ENCODE measurements at regions not wholly inside any gene's neighbourhood (a gene's known extent, or its start where the extent isn't known, plus 50 kb on each side); places are given as distances from the start of the nearest gene placed in this dataset.
A peak's percentile ranks its signal among the peaks of the same experiment; 100 is the strongest.

DNA sequence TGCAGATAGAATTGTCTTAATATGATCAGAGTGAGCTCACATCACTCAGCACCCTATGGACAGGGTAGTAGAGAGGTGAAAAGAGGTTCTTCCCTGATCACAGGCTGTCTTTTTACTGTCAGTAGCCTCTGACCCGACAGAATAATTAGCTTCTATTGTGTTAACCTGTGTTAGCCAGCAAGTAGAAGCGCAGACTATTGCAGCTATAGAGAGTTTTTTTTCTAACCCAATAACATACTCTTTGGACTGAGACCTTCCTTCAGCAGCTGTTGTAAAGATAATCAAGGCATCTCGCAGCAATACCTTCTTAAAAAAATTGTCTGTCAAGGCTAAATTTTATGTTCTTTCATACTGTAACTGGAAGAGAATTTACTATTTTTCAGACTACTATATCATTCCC is 670.4 kb downstream of the ADCYAP1 start:
- Histone ChIP-seq H3K27ac (no peak overlapping the region), H3K27me3 (no peaks in the 10 kb centered on the region), H3K36me3 (no peaks in the 10 kb centered on the region), H3K4me1 (no peaks in the 10 kb centered on the region), H3K4me3 (no peak overlapping the region), H3K9me3 (no peaks in the 10 kb centered on the region)
- DNase-seq (ENCODE audit: low spot score) = no peak
- TF ChIP-seq, protein P1, sequence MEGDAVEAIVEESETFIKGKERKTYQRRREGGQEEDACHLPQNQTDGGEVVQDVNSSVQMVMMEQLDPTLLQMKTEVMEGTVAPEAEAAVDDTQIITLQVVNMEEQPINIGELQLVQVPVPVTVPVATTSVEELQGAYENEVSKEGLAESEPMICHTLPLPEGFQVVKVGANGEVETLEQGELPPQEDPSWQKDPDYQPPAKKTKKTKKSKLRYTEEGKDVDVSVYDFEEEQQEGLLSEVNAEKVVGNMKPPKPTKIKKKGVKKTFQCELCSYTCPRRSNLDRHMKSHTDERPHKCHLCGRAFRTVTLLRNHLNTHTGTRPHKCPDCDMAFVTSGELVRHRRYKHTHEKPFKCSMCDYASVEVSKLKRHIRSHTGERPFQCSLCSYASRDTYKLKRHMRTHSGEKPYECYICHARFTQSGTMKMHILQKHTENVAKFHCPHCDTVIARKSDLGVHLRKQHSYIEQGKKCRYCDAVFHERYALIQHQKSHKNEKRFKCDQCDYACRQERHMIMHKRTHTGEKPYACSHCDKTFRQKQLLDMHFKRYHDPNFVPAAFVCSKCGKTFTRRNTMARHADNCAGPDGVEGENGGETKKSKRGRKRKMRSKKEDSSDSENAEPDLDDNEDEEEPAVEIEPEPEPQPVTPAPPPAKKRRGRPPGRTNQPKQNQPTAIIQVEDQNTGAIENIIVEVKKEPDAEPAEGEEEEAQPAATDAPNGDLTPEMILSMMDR (IDR thresholded peaks at IDR 0.05) = no peak

DNA sequence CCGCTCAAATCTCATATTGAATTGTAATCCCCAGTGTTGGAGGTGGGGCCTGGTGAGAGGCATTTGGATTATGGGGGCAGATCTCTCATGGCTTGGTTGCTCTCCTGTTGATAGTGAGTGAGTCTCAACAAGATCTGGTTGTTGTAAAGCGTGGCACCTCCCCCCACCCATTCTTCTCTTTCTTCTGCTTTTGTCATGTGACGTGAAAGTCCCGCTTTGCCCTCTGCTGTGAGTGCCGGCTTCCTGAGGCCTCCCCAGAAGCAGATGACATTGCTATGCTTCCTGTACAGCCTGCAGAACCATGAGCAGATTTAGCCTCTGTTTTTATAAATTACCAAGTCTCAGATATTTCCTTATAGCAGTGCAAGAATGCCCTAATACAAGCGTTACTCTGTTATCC is 673.8 kb downstream of the ADCYAP1 start:
- Histone ChIP-seq H3K27me3 (no peaks in the 10 kb centered on the region), H3K9me3 (no peaks in the 10 kb centered on the region), H3K4me1 (no peaks in the 10 kb centered on the region), H3K4me3 (no peak overlapping the region), H3K36me3 (no peaks in the 10 kb centered on the region), H3K27ac (no peak overlapping the region)
- TF ChIP-seq, protein P1 (IDR thresholded peaks at IDR 0.05) = no peak
- no peak for DNase-seq (ENCODE audit: low spot score)

DNA sequence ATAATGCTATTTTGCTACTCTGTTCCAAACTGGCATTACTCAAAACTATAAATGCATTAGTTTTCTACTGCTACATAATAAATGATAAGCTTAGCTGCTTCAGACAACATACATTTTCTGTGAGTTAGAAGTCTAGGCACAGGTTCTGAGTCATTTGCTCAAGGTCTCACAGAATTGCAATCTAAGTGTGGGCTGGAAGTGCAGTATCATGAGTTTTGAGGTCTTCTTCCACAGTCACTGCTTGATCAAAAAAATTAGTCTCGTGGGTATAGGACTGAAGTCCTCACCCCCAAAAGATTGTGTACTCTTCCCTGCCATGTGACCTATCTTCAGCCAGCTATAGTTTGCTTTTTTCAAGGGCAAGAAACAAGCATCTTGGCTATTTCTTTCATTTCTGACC is 676.9 kb downstream of the ADCYAP1 start:
- no peak overlapping the region for H3K27ac ChIP-seq
- DNase-seq (ENCODE audit: low spot score) = no peak
- no peaks in the 10 kb centered on the region for H3K36me3 ChIP-seq
- H3K27me3 ChIP-seq = no peaks in the 10 kb centered on the region
- H3K9me3 ChIP-seq = no peaks in the 10 kb centered on the region
- TF ChIP-seq, protein P1 (IDR thresholded peaks at IDR 0.05) = no peak
- H3K4me1 ChIP-seq = no peaks in the 10 kb centered on the region
- H3K4me3 ChIP-seq = no peak overlapping the region

DNA sequence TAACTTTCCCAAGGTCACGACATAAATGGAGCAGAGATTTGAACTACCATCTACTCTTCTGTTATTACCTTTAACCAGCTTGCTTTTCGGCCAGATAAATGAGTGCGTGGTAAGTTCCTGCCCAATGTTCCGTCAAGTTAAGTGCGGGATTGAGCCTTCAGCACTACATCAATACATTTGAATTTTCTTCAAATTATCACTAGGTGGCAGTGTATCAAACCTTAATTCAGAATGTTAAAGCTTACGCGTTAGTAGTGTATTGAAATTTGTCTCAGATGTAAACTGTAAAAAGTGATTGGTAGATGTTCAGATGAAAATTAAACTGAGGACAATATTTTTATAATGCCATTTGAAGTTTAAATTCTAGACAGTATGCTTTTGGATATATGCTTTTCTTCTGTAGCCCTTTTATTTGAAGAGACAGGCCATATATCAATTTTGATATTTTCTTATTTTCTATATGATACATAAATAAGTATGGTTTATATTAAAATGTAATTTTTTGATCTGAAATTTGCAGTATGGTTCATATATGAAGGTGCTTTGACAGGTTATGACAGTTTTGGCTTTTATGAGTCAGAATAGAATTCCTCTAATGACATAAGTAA is 681.3 kb downstream of the ADCYAP1 start:
- Histone ChIP-seq H3K9me3 (no peaks in the 10 kb centered on the region), H3K36me3 (no peaks in the 10 kb centered on the region), H3K4me3 (no peak overlapping the region), H3K27me3 (no peaks in the 10 kb centered on the region), H3K4me1 (no peaks in the 10 kb centered on the region), H3K27ac (no peak overlapping the region)
- no peak for DNase-seq (ENCODE audit: low spot score)
- TF ChIP-seq, protein P1 (IDR thresholded peaks at IDR 0.05) = peak; percentile 36 to 62

DNA sequence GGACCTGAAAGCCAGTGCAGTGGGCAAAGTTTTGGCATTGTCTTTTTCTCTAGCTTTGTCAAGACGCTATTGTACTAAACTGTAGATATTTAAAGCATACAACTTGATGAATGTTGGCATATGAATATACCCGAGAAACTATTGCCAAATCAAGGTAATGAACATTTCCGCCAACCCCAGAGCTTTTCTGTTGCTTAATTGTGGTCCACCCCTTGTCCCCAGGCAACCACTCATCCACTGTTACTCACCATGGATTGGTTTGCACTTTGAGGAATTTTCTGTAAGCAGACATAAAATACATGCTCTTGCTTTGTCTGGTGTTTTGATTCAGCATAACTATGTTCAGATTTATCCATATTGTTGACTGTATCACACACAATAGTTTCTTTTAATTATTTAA is 688.4 kb downstream of the ADCYAP1 start:
- TF ChIP-seq, protein P1 (IDR thresholded peaks at IDR 0.05) = no peak
- no peaks in the 10 kb centered on the region for H3K4me1 ChIP-seq
- no peaks in the 10 kb centered on the region for H3K36me3 ChIP-seq

GRCh38 chr18:1595195-1595594 is 690.5 kb downstream of the ADCYAP1 start:
- no peaks in the 10 kb centered on the region for H3K9me3 ChIP-seq
- no peaks in the 10 kb centered on the region for H3K36me3 ChIP-seq
- no peak overlapping the region for H3K4me3 ChIP-seq
- H3K27ac ChIP-seq = no peak overlapping the region
- no peaks in the 10 kb centered on the region for H3K27me3 ChIP-seq
- DNase-seq (ENCODE audit: low spot score) = no peak
- H3K4me1 ChIP-seq = no peaks in the 10 kb centered on the region
- TF ChIP-seq, protein P1 (IDR thresholded peaks at IDR 0.05) = no peak

More for the DNA sequence above, 688.4 kb downstream of the ADCYAP1 start:
- no peaks in the 10 kb centered on the region for H3K27me3 ChIP-seq
- DNase-seq (ENCODE audit: low spot score) = no peak
- H3K27ac ChIP-seq = no peak overlapping the region
- no peak overlapping the region for H3K4me3 ChIP-seq
- H3K9me3 ChIP-seq = no peaks in the 10 kb centered on the region
